SK-N-MC (cell line): ENCODE measurements at regions not wholly inside any gene's neighbourhood (a gene's known extent, or its start where the extent isn't known, plus 50 kb on each side); places are given as distances from the start of the nearest gene placed in this dataset.

ENCODE experiments used
- EZH2 ChIP-seq: fragments of 200-600 bp; sonication (generic); IDR thresholded peaks from one replicate; pipeline ENCODE4 v1.6.1; 2017; ENCODE audit warnings: antibody characterized with exemption
- POLR2AphosphoS5 ChIP-seq: IDR thresholded peaks from 2 replicates; pipeline ENCODE4 v1.6.1; 2012; ENCODE audit warnings: mild to moderate bottlenecking, low read depth, low read length, borderline replicate concordance

GRCh38 chr9:26394025-26394424 is 498.6 kb downstream of the CAAP1 start:
- TF ChIP-seq EZH2 (no peak), POLR2AphosphoS5 (no peak)
